Prostate gland (tissue), 2 donors: ENCODE measurements at regions not wholly inside any gene's neighbourhood (a gene's known extent, or its start where the extent isn't known, plus 50 kb on each side); places are given as distances from the start of the nearest gene placed in this dataset.

Experiments
- DNase-seq: peaks from one replicate; pipeline ENCODE4 v3.0.0-alpha.2; 2019; ENCODE audit warnings: low spot score
- H3K27ac ChIP-seq, 2 donors: fragments of 200-600 bp; sonication (generic); 2 replicates each; pipeline ENCODE4 v1.5.1; 2017 to 2019
- H3K27me3 ChIP-seq: fragments of 200-600 bp; sonication (generic); replicated peaks from 2 replicates; pipeline ENCODE4 v1.5.1; 2019; ENCODE audit not compliant: insufficient read depth
- H3K36me3 ChIP-seq, 2 donors: fragments of 200-600 bp; sonication (generic); 1 replicate in 1 of 2; 2 replicates in 1 of 2; pipeline versions ENCODE4 v1.5.1 to v1.8.1; 2017 to 2019
- H3K4me1 ChIP-seq: fragments of 200-600 bp; sonication (generic); replicated peaks from 2 replicates; pipeline ENCODE4 v1.5.1; 2019
- H3K4me3 ChIP-seq, 2 donors: fragments of 200-600 bp; sonication (generic); 2 replicates each; pipeline ENCODE4 v1.5.1; 2017 to 2019
- H3K9me3 ChIP-seq: fragments of 200-600 bp; sonication (generic); 2 replicates; pipeline ENCODE4 v1.5.1; 2017
- POLR2A ChIP-seq: fragments of 450-650 bp; IDR thresholded peaks from one replicate; pipeline ENCODE4 v1.6.1; 2016; ENCODE audit warnings: antibody characterized with exemption, mild to moderate bottlenecking
- POLR2AphosphoS5 ChIP-seq: sonication (generic); formaldehyde crosslinking; IDR thresholded peaks from one replicate; pipeline ENCODE4 v1.6.1; 2017; ENCODE audit warnings: antibody characterized with exemption
- WGBS: methylation state at CpG from one replicate; pipeline ENCODE4 v1.1.5; 2018; 5-methylcytosine and 5-hydroxymethylcytosine counted together
- intact Hi-C: fragments of 100-400 bp; cut with DNase I; formaldehyde crosslinking; loops from one replicate; pipeline ENCODE4 v1.14.2; 2022
- TF ChIP-seq, protein P1 (sequence below), 4 experiments: fragments of 200-600 bp in 2 of 4; fragments of 450-650 bp in 2 of 4; sonication (generic) in 2 of 4; IDR thresholded peaks; 1 replicate in 3 of 4; 2 replicates in 1 of 4; pipeline ENCODE4 v1.5.1; 2016 to 2019; ENCODE audit warnings: antibody characterized with exemption in 4 of 4, mild to moderate bottlenecking in 2 of 4, moderate library complexity in 2 of 4

DNA sequence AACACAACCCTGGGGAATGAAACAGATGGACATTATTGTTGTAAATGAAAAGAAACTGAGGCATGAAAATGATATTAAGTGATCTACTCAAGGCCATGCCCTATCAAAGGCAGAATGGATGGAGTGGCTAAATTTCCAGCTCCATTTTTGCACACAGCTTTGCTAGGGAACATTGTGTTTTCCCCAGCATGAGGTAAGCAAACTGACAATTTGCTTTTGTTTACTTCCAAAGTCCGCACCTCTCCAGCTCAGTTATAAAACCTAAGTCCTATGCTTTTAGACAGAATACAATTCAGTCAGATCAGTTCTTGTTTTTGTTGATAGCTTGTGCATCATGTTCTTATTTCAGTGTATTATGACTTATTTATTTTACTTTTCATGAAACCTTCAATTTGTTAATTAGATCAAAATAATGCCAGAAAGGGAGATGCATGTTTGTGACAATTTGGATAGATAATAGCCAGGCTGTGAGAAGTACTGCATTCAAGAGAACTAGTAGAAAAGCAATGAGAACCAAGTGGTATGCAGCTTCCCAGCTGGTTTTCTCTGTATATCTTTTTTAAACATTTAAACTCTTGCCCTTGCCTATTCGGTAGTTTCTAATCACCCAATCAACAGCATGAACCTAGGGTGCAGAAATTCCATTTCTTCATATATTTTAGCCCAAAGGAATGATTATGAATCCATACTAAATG lies 380.8 kb downstream of the SPATA31D1 start:
- Histone ChIP-seq H3K4me1 (no peaks in the 10 kb centered on the region), H3K4me3 (no peak overlapping the region), H3K27me3 (no peaks in the 10 kb centered on the region), H3K9me3 (no peaks in the 10 kb centered on the region), H3K27ac (no peak overlapping the region), H3K36me3 (no peaks in the 10 kb centered on the region)
- TF ChIP-seq POLR2AphosphoS5: no peak
- no peak for TF ChIP-seq POLR2A
- intact Hi-C loops: no loop called here
- 75% methylated on average over 2 of the region's 2 CpGs for WGBS
- no peak for DNase-seq

DNA sequence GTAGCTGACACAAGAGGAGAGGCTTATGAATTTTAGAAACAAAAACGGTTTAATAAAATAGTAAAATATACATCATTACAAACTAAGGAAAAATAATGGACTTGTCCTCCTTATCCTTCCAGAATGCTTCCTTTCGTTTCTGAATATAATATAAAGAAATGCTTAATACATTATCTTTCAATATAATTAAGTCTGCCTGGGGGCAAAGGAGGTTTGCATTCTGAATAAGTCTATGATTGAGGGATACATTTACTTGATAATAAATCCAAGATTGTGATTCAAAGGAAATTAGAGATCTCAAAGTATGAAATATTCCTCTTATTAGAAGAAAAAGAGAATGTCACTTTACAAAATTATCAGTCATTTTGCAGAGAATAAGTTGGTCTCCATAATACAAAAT lies 386.5 kb downstream of the SPATA31D1 start:
- Histone ChIP-seq H3K4me1 (no peaks in the 10 kb centered on the region), H3K4me3 (no peak overlapping the region), H3K27ac (no peak overlapping the region), H3K36me3 (no peaks in the 10 kb centered on the region), H3K9me3 (no peaks in the 10 kb centered on the region), H3K27me3 (no peaks in the 10 kb centered on the region)
- intact Hi-C loops: no loop called here
- no peak for DNase-seq
- WGBS: 80% methylated on average over 2 of the region's 2 CpGs
- TF ChIP-seq POLR2AphosphoS5: no peak
- TF ChIP-seq POLR2A: no peak
- TF ChIP-seq, protein P1, sequence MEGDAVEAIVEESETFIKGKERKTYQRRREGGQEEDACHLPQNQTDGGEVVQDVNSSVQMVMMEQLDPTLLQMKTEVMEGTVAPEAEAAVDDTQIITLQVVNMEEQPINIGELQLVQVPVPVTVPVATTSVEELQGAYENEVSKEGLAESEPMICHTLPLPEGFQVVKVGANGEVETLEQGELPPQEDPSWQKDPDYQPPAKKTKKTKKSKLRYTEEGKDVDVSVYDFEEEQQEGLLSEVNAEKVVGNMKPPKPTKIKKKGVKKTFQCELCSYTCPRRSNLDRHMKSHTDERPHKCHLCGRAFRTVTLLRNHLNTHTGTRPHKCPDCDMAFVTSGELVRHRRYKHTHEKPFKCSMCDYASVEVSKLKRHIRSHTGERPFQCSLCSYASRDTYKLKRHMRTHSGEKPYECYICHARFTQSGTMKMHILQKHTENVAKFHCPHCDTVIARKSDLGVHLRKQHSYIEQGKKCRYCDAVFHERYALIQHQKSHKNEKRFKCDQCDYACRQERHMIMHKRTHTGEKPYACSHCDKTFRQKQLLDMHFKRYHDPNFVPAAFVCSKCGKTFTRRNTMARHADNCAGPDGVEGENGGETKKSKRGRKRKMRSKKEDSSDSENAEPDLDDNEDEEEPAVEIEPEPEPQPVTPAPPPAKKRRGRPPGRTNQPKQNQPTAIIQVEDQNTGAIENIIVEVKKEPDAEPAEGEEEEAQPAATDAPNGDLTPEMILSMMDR (IDR thresholded peaks at IDR 0.05): no peak

DNA sequence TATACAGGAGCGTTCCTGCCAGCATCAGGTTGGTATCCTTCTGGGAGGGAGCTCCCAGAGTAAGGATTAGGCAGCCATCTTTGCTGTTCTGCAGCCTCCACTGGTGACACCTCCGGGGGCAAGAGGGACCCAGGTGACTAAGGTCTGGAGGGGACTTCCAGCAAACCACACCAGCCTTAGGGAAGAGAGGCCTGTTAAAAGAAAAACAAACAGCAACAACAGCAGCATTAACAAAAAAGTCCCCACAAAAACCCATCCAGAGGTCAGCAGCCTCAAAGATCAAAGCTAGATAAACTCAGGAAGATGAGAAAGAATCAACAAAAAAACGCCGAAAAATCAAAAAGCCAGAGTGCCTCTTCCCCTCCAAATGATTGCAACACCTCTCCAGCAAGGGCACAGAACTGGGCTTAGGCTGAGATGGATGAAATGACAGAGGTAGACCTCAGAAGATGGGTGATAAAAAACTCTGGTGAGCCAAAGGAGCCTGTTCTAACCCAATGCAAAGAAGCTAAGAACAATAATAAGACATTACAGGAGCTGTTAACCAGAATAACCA lies 388.2 kb downstream of the SPATA31D1 start:
- TF ChIP-seq POLR2AphosphoS5 (no peak), POLR2A (no peak)
- TF ChIP-seq, protein P1 (IDR thresholded peaks at IDR 0.05): no peak
- no peak overlapping the region for H3K27ac ChIP-seq
- H3K36me3 ChIP-seq: no peaks in the 10 kb centered on the region
- 74% methylated on average over 4 of the region's 4 CpGs for WGBS
- DNase-seq: no peak
- H3K27me3 ChIP-seq: no peaks in the 10 kb centered on the region
- intact Hi-C loops: no loop called here
- H3K4me1 ChIP-seq: no peaks in the 10 kb centered on the region
- no peak overlapping the region for H3K4me3 ChIP-seq
- H3K9me3 ChIP-seq: no peaks in the 10 kb centered on the region

DNA sequence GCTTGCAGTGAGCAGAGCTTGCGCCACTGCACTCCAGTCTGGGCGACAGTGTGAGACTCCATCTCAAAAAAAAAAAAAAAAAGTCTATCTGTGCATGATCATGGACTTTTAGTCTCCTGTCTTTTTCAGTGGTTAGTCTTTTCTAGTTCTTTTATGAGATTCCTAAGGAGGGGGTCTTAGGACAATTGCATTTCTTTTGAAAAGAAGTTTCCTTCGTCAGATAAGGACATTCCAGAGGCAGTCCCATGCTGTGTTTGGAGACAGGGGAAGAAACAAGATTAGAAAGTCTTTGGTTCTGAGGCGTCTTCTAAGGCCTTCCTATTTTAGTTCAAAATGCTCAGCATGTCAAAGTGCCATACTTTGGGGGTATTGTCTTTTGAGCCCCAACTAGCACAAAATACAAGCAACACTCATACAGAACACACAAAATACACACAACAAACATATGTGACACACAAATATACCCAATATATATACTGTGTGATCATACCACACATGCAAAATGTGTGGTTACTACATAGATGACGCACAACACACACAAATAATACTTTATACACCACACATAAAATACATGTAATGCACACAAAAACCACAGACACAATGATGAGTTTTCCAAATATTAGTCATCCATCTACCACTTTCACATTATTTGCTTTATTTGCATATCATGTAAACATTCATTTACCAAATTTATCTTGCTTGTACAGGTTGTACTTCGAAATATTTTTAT lies 394.5 kb downstream of the SPATA31D1 start:
- intact Hi-C loops: no loop called here
- DNase-seq: no peak
- WGBS: 88% methylated on average over 6 of the region's 6 CpGs

DNA sequence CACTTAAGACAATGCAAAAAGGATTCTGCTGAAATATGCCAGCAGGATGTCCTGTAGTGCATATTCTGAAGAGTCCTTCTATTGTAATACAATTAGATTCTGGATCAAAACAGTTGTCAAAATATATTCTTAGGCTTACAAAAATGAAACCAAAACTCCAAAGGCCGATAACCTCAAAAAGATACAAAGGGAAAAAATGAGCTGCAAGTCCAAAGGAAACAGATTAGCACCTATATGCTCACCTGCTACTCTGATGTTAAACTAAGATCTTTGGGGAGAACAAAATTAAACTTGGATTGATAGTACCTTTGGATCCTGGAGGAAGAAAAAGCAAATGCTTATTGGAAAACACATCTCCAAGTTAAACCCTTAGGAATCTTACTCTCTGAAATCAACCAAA lies 397.1 kb downstream of the SPATA31D1 start:
- Histone ChIP-seq H3K27ac (no peak overlapping the region), H3K4me1 (no peaks in the 10 kb centered on the region), H3K27me3 (no peaks in the 10 kb centered on the region), H3K36me3 (no peaks in the 10 kb centered on the region), H3K9me3 (no peaks in the 10 kb centered on the region), H3K4me3 (no peak overlapping the region)
- intact Hi-C loops: no loop called here
- TF ChIP-seq, protein P1 (IDR thresholded peaks at IDR 0.05): no peak
- TF ChIP-seq POLR2A (no peak), POLR2AphosphoS5 (no peak)
- WGBS: 76% methylated on average over 1 of the region's 1 CpG
- DNase-seq: no peak

More for the DNA sequence above, 394.5 kb downstream of the SPATA31D1 start:
- Histone ChIP-seq H3K36me3 (no peaks in the 10 kb centered on the region), H3K4me3 (no peak overlapping the region), H3K4me1 (no peaks in the 10 kb centered on the region), H3K27me3 (no peaks in the 10 kb centered on the region), H3K9me3 (no peaks in the 10 kb centered on the region), H3K27ac (no peak overlapping the region)
- TF ChIP-seq POLR2AphosphoS5: no peak
- TF ChIP-seq, protein P1 (IDR thresholded peaks at IDR 0.05): no peak
